Transverse colon (tissue), 4 donors: ENCODE measurements at regions not wholly inside any gene's neighbourhood (a gene's known extent, or its start where the extent isn't known, plus 50 kb on each side); places are given as distances from the start of the nearest gene placed in this dataset.

Source experiments
- CTCF ChIP-seq, 5 experiments: fragments of 200-600 bp in 3 of 5; fragments of 450-650 bp in 2 of 5; sonication (generic) in 3 of 5; IDR thresholded peaks; 1 replicate in 2 of 5; 2 replicates in 3 of 5; pipeline ENCODE4 v1.5.1; 2016 to 2017; ENCODE audit warnings: antibody characterized with exemption in 5 of 5, inconsistent platforms in 3 of 5, mild to moderate bottlenecking in 2 of 5, moderate library complexity in 1 of 5
- POLR2A ChIP-seq: fragments of 450-650 bp; IDR thresholded peaks from one replicate; pipeline ENCODE4 v1.6.1; 2016; ENCODE audit warnings: antibody characterized with exemption, mild to moderate bottlenecking, moderate library complexity
- POLR2AphosphoS5 ChIP-seq, 3 donors: sonication (generic); formaldehyde crosslinking; IDR thresholded peaks; one replicate each; pipeline ENCODE4 v1.6.1; 2016; ENCODE audit warnings: antibody characterized with exemption in 3 of 3

DNA sequence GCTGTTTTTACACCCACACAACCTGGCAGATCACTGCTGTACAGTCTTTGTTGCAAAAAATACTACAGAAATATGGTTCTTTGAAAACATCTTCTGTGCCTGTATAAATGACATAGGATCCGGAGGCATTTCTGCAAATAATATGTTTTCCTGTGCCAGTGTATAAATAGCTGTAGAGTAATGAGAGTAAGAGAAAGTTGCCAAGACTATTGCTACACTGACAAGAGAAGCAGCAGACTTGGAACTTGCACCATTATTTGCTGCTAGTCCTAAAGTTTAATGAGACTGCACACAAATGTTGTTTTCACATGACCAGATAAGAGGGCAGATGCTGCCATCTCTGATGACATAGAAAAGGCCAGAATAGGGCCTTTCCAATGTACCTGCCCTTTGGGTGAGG lies 50.0 kb upstream of the DTNBP1 start:
- no peak for TF ChIP-seq CTCF (IDR thresholded peaks at IDR 0.05)
- TF ChIP-seq POLR2A, result no peak
- no peak for TF ChIP-seq POLR2AphosphoS5 (IDR thresholded peaks at IDR 0.05)
